Kidney epithelial cell (primary cell): ENCODE measurements at regions not wholly inside any gene's neighbourhood (a gene's known extent, or its start where the extent isn't known, plus 50 kb on each side); places are given as distances from the start of the nearest gene placed in this dataset.

Experiments
- DNase-seq: peaks from one replicate; pipeline ENCODE4 v3.0.0-alpha.2; 2010; ENCODE audit warnings: low read depth
- H3K27me3 ChIP-seq: 2 replicates; pipeline ENCODE4 v1.6.0; 2011; ENCODE audit warnings: low read length; ENCODE audit not compliant: control insufficient read depth, insufficient read depth
- H3K36me3 ChIP-seq: 2 replicates; pipeline ENCODE4 v1.5.1; 2011; ENCODE audit warnings: low read length; ENCODE audit not compliant: control insufficient read depth, insufficient read depth
- H3K4me3 ChIP-seq: 2 replicates; pipeline ENCODE4 v1.5.1; 2011; ENCODE audit warnings: low read depth, mild to moderate bottlenecking, control low read depth, low read length
- CTCF ChIP-seq: IDR thresholded peaks from 2 replicates; pipeline ENCODE4 v1.5.1; 2011; ENCODE audit warnings: mild to moderate bottlenecking, moderate library complexity, low read length, control low read depth, inconsistent platforms; ENCODE audit not compliant: insufficient read depth, poor library complexity, severe bottlenecking

GRCh38 chr3:113152849-113153248, 58.5 kb upstream of the BOC start:
- no peak for TF ChIP-seq CTCF
- no peak for DNase-seq
- Histone ChIP-seq H3K4me3 (no peak overlapping the region), H3K36me3 (no peaks in the 10 kb centered on the region), H3K27me3 (no peaks in the 10 kb centered on the region)

- TF ChIP-seq CTCF, result no peak
- H3K36me3 ChIP-seq, result no peaks in the 10 kb centered on the region
- H3K4me3 ChIP-seq, result no peak overlapping the region
- DNase-seq, result no peak
- no peaks in the 10 kb centered on the region for H3K27me3 ChIP-seq
These were observed 57.8 kb upstream of the BOC start for GRCh38 chr3:113153499-113154107.

- no peak for TF ChIP-seq CTCF
- Histone ChIP-seq H3K4me3 (no peak overlapping the region), H3K36me3 (no peaks in the 10 kb centered on the region), H3K27me3 (no peaks in the 10 kb centered on the region)
- DNase-seq, result no peak
These were observed 54.5 kb upstream of the BOC start for GRCh38 chr3:113156816-113157333.

- Histone ChIP-seq H3K27me3 (no peaks in the 10 kb centered on the region), H3K36me3 (no peaks in the 10 kb centered on the region), H3K4me3 (no peak overlapping the region)
- no peak for DNase-seq
- TF ChIP-seq CTCF, result no peak
These were observed 53.8 kb upstream of the BOC start for GRCh38 chr3:113157408-113158030.

GRCh38 chr3:113158171-113158570, 53.2 kb upstream of the BOC start:
- H3K36me3 ChIP-seq, result no peaks in the 10 kb centered on the region
- H3K27me3 ChIP-seq, result no peaks in the 10 kb centered on the region
- DNase-seq, result no peak
- TF ChIP-seq CTCF, result no peak
- no peak overlapping the region for H3K4me3 ChIP-seq
